AG10803 (cell line): ENCODE measurements at regions not wholly inside any gene's neighbourhood (a gene's known extent, or its start where the extent isn't known, plus 50 kb on each side); places are given as distances from the start of the nearest gene placed in this dataset.

Source experiments
- DNase-seq: peaks from one replicate; pipeline ENCODE4 v3.0.0; 2010; ENCODE audit warnings: low read depth
- H3K4me3 ChIP-seq: 2 replicates; pipeline ENCODE4 v1.5.1; 2011; ENCODE audit warnings: mild to moderate bottlenecking, low read length, control low read depth
- TF ChIP-seq, protein P1 (sequence below): conservative IDR thresholded peaks from 2 replicates; pipeline ENCODE4 v1.5.1; 2011; ENCODE audit warnings: mild to moderate bottlenecking, low read length, control low read depth, inconsistent platforms

DNA sequence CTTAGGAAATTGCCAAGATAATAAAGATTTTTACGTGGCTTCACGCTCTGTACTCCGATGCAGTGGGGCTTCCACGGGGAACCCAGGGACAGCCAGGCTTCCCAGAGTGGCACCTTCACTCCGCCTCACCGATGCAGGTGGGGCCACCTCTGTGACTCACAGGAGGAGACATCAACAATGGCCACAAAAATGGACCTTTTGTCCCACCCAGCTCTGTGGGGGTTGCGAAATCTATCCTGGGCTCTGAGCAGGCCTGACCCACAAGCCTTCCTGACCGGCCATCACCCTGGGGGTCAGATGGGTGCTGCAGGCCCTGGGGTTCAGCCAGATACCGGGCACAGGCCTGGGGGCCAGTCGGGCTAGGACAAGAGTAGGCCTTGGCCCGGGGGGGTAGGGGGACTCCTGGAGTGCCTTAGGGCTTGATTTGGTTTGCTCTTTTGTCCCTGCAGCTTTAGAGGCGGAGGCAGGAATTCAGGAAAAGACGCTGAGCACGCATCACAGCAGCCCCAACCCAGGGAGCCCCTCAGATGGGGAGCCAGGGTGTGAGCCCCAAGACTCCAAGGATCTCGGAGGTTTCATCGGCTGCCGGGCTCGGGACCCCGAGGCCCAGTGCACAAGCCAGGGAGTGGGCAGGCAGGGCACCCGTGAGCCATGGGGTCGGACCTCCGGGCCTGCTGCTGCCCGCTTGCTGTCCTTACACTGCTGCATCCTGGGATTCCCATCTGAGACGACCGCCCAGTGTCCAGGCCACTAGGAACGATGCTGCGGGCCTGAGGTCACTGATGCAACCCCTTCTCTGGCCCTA, 136.5 kb upstream of the NKX1-1 start:
- H3K4me3 ChIP-seq: no peak overlapping the region
- DNase-seq: no peak
- TF ChIP-seq, protein P1, sequence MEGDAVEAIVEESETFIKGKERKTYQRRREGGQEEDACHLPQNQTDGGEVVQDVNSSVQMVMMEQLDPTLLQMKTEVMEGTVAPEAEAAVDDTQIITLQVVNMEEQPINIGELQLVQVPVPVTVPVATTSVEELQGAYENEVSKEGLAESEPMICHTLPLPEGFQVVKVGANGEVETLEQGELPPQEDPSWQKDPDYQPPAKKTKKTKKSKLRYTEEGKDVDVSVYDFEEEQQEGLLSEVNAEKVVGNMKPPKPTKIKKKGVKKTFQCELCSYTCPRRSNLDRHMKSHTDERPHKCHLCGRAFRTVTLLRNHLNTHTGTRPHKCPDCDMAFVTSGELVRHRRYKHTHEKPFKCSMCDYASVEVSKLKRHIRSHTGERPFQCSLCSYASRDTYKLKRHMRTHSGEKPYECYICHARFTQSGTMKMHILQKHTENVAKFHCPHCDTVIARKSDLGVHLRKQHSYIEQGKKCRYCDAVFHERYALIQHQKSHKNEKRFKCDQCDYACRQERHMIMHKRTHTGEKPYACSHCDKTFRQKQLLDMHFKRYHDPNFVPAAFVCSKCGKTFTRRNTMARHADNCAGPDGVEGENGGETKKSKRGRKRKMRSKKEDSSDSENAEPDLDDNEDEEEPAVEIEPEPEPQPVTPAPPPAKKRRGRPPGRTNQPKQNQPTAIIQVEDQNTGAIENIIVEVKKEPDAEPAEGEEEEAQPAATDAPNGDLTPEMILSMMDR: no peak

DNA sequence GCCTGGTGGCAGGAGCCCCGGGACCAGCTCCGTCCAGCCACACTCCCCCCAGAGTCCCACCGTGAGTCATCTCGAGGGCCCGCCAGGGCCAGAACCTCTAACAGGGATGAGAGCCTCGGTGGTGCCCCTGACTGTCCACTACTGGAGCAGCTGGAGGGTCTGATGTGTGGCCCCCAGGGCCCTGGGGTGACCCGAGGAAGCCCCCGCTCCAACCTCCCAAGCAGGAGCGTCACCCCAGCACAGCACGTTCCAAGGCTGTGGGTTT, 135.9 kb upstream of the NKX1-1 start:
- no peak for DNase-seq
- TF ChIP-seq, protein P1: no peak
- no peak overlapping the region for H3K4me3 ChIP-seq

DNA sequence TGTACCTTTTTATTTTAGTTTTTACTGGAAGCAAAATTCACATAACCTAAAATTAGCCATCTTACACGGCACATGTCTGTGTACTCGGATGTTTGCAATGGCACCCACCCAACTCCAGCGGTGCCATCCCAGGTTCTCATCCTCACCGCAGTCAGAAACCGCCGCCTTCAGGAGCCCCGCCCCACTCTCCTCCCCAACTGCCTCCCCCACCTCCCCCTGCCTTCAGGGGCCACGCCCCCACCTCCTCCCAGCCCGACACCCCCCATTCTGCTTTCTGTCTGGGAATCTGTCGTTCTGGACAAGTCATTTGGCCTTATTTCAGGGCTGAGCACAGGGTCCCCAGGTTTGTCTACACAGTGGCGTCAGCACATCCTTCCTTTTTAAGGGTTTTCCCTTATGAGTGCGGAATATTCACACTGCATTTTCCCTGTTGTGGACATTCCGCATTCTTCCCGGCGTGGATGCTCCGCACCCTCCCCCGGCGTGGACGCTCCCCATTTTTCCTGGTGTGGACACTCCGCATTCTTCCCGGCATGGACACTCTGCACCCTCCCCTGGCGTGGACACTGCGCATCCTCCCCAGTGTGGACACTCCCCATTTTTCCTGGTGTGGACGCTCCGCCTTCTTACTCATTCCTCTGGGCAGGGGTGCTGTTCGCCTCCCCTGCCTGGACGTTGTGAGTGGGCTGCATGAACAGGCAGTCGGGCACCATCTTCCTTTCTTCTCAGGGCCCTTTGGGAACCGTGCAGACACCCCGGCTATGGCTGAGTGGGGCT, 135.4 kb upstream of the NKX1-1 start:
- TF ChIP-seq, protein P1: no peak
- DNase-seq: no peak
- H3K4me3 ChIP-seq: no peak overlapping the region

DNA sequence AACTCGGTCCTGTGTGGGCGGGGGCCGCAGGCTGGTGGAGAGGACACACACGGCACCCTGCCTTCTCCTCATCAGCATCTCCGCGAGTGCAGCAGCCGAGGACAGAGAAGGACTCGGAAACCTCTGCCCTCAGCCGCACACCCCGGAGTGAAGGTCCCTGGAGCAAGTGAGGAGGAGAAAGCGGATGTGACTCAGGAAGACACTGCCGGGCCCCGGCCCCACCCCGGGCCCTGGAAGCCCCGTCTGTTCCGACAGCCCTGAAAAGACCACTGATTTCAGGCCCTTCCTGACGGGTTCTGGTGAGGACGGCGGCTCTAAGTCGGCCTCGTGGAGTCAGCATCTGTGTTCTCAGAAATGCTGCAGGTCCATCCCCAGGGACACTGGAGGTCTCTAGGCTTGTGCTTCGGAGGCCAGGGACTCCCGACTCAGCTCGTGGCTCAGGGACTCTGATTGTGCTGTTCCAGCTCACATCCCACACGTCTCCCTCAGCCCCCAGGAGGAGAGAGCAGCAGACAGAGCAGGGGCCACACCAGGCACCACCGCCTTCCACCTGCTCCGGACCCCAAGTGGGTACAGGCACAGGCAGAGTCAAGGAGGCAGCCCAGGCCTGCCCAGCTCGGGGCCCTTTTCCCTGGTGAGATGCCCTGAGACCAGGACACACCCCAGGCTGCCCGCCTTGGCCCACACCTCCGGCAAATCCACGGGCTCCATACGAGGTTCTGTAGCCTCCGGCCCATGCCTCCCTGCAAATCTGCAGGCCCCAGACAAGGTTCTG, 134.5 kb upstream of the NKX1-1 start:
- no peak for DNase-seq
- TF ChIP-seq, protein P1: no peak
- H3K4me3 ChIP-seq: no peak overlapping the region

DNA sequence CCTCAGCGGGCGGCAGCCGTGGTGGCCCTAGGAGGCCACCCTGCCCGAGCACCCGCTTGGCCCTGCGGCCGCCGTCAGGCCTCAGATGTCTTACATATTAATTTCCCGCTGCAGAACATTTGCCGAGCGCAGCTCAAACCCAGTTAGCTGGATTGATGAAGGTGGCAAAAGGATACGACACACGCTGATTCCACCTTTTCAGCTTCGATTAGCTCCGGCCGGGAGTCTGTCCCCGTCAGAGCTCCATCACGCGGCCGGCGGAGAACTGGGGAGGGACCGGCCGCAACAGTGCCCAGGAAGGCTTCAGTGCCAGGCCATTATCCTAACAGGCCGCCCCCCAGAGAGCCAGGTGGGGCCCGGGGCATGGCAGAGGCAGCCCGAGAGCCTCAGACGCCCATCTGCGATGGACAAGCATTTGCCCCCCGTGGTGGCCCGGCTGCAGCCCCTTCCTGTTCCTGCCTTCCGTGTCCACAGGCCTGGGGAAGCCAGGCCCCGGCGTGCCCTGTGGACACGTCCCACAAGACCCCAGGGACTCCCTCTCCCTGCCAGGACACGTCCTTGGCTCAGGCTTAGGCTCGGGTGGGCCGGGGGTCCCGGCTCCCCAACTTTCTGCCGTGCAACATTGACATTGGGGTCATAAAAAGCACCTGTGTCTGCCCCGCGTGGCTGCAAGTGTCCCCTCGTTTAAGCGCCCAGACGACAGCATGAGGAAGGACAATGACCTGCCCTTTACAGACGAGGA, 133.8 kb upstream of the NKX1-1 start:
- no peak for DNase-seq
- H3K4me3 ChIP-seq: no peak overlapping the region
- TF ChIP-seq, protein P1: no peak

DNA sequence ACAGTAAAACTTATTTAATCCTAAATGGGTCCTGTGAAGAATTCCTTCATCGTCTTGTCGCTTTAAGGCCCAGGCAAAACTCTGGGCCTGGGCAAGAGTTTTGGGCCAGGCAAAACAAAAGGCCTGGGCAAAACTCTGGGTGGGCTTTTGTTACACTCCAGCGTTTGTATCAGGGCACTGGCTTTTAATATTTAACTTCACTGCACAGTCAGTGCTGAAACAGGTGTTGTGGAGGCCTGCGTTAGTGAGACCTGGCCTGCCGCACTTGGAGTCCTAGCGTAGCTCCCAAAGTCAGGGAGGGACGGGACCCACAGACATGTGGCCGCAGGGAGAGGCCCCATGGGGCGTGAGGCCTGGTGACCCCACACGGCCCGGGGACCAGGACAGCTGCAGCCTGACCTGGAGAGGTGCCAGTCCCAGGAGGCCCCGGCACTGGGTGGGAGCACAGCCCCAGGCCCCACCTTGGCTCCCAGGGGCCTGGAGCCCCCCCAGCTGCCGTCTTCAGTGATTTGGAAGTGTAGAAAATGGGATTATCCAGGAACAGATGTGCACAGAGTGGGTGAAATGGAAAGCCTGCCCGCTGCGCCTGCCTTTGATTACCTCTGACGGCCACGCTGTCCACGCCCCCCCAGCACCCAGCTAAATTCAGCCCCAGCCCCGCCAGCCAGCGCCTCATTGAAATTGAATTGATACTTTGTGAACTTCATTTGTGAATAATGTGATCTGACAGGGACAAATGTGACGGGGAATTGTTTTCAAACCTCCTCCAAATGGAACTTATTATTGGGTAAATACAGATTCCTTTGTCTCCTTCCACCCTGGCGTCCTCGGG, 132.9 kb upstream of the NKX1-1 start:
- no peak overlapping the region for H3K4me3 ChIP-seq
- TF ChIP-seq, protein P1: no peak
- no peak for DNase-seq
